Bronchial epithelial cell (primary cell): ENCODE measurements at regions not wholly inside any gene's neighbourhood (a gene's known extent, or its start where the extent isn't known, plus 50 kb on each side); places are given as distances from the start of the nearest gene placed in this dataset.
A peak's percentile ranks its signal among the peaks of the same experiment; 100 is the strongest.

Source experiments
- DNase-seq: peaks from one replicate; pipeline ENCODE4 v3.0.0-alpha.2; 2010; ENCODE audit warnings: low read depth
- FAIRE-seq: peaks from 2 replicates; lab custom pipeline; 2011; peaks lifted over from hg19 to GRCh38; lab: Jason Lieb, UNC
- H3K27me3 ChIP-seq: 2 replicates; pipeline ENCODE4 v1.5.1; 2011; ENCODE audit warnings: low read length; ENCODE audit not compliant: control insufficient read depth, insufficient read depth
- H3K36me3 ChIP-seq: 2 replicates; pipeline ENCODE4 v1.5.1; 2011; ENCODE audit warnings: low read length; ENCODE audit not compliant: control insufficient read depth, insufficient read depth
- H3K4me3 ChIP-seq: 2 replicates; pipeline ENCODE4 v1.5.1; 2011; ENCODE audit warnings: mild to moderate bottlenecking, low read depth, low read length, control low read depth
- CTCF ChIP-seq: IDR thresholded peaks from 2 replicates; pipeline ENCODE4 v1.5.1; 2011; ENCODE audit warnings: mild to moderate bottlenecking, moderate library complexity, low read length, control low read depth, inconsistent platforms; ENCODE audit not compliant: insufficient read depth, severe bottlenecking

GRCh38 chrX:9162698-9163097 is 128.8 kb upstream of the FAM9B start:
- no peak for TF ChIP-seq CTCF
- Histone ChIP-seq H3K27me3 (no peaks in the 10 kb centered on the region), H3K36me3 (no peaks in the 10 kb centered on the region), H3K4me3 (no peak overlapping the region)
- DNase-seq (no peak), FAIRE-seq (no peak)

- Histone ChIP-seq H3K4me3 (no peak overlapping the region), H3K27me3 (no peaks in the 10 kb centered on the region), H3K36me3 (no peaks in the 10 kb centered on the region)
- FAIRE-seq (no peak), DNase-seq (peak; percentile 42)
- TF ChIP-seq CTCF: no peak
These were observed 129.3 kb upstream of the FAM9B start for GRCh38 chrX:9163214-9163709.

GRCh38 chrX:9164086-9164485 is 130.2 kb upstream of the FAM9B start:
- H3K36me3 ChIP-seq: no peaks in the 10 kb centered on the region
- H3K4me3 ChIP-seq: no peak overlapping the region
- TF ChIP-seq CTCF: no peak
- H3K27me3 ChIP-seq: no peaks in the 10 kb centered on the region
- DNase-seq (no peak), FAIRE-seq (no peak)

GRCh38 chrX:9164533-9165426 is 130.9 kb upstream of the FAM9B start:
- Histone ChIP-seq H3K4me3 (no peak overlapping the region), H3K27me3 (no peaks in the 10 kb centered on the region), H3K36me3 (no peaks in the 10 kb centered on the region)
- DNase-seq (peak; percentile 11), FAIRE-seq (peak; percentile 77)
- no peak for TF ChIP-seq CTCF

DNA sequence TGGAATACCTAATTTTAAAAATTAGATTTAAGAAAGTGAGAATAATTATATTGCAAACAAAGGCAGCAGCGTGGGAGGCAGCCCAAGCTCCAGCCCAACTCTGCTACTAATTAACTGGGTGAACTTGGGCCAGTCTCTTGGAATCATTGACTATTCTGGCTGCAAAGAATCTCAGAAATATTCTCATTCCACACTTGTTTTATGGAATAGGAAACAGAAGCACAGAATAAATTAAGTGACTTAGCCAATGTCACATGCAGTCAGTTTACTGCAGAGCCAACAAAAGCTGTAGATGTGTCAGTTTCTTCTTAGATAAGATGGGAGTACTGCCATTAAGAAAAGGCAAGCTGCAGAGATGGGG is 132.6 kb upstream of the FAM9B start:
- DNase-seq (no peak), FAIRE-seq (no peak)
- no peak overlapping the region for H3K4me3 ChIP-seq
- TF ChIP-seq CTCF: no peak
- H3K27me3 ChIP-seq: no peaks in the 10 kb centered on the region
- no peaks in the 10 kb centered on the region for H3K36me3 ChIP-seq
